ENCODE measurements at regions not wholly inside any gene's neighbourhood (a gene's known extent, or its start where the extent isn't known, plus 50 kb on each side); places are given as distances from the start of the nearest gene placed in this dataset.

GRCh38 chr3:163813935-163814334 is 1264.4 kb downstream of the SI start (continued):
- no peak for TF ChIP-seq PRDM4 (tag by site-specific recombination; IDR thresholded peaks at IDR 0.05)

- H3K36me3 ChIP-seq (ENCODE audit: control insufficient read depth in 2 of 2, insufficient read depth in 1 of 2, low read length in 2 of 2), result no peaks in the 10 kb centered on the region
- no peaks in the 10 kb centered on the region for H3K9me3 ChIP-seq (ENCODE audit: control insufficient read depth, insufficient read depth, low read depth, low read length)
- H3K27ac ChIP-seq (ENCODE audit: extremely low read depth, low read depth, low read length), result no peak overlapping the region
- POLR2A ChIA-PET, result no interaction called here
- TF ChIP-seq INSM2 (tag by site-specific recombination; IDR thresholded peaks at IDR 0.05), result no peak
- TF ChIP-seq ZNF280C (tag by site-specific recombination; IDR thresholded peaks at IDR 0.05), result no peak
- no peak for TF ChIP-seq PRDM2 (tag by site-specific recombination; IDR thresholded peaks at IDR 0.05; ENCODE audit: borderline replicate concordance)
- TF ChIP-seq ZFP41 (tag by site-specific recombination; IDR thresholded peaks at IDR 0.05; ENCODE audit: borderline replicate concordance), result no peak
- no peak for TF ChIP-seq ZNF335 (tag by site-specific recombination; conservative IDR thresholded peaks at IDR 0.05)
- no peak for TF ChIP-seq ZNF664 (tag by site-specific recombination; IDR thresholded peaks at IDR 0.05)
- TF ChIP-seq ZBTB7A (tag by site-specific recombination; IDR thresholded peaks at IDR 0.05; ENCODE audit: low read depth), result no peak
- TF ChIP-seq ZNF768 (tag by site-specific recombination; IDR thresholded peaks at IDR 0.05), result no peak
- TF ChIP-seq ZNF621 (tag by site-specific recombination; IDR thresholded peaks at IDR 0.05), result no peak
- TF ChIP-seq GLIS2 (tag by site-specific recombination; IDR thresholded peaks at IDR 0.05), result no peak
- TF ChIP-seq ZNF24 (tag by site-specific recombination; IDR thresholded peaks at IDR 0.05), result no peak
- TF ChIP-seq ZNF112 (tag by site-specific recombination; IDR thresholded peaks at IDR 0.05), result no peak
- no peak for TF ChIP-seq ZBTB20 (tag by site-specific recombination; IDR thresholded peaks at IDR 0.05)
- TF ChIP-seq IKZF3 (tag by site-specific recombination; IDR thresholded peaks at IDR 0.05), result no peak
- no peak for TF ChIP-seq ZNF133 (tag by site-specific recombination; IDR thresholded peaks at IDR 0.05)
- TF ChIP-seq ZNF366 (tag by site-specific recombination; conservative IDR thresholded peaks at IDR 0.05), result no peak
- TF ChIP-seq ZNF140 (tag by site-specific recombination; IDR thresholded peaks at IDR 0.05), result no peak
- TF ChIP-seq ZNF302 (tag by site-specific recombination; IDR thresholded peaks at IDR 0.05; ENCODE audit: low read depth), result no peak
- CTCF ChIA-PET, result no interaction called here
- H3K4me3 ChIP-seq (ENCODE audit: low read depth, low read length), result no peak overlapping the region
- H3K4me1 ChIP-seq (ENCODE audit: control insufficient read depth, insufficient read depth, low read length), result no peaks in the 10 kb centered on the region
These were observed 1266.3 kb downstream of the SI start for GRCh38 chr3:163812006-163812405.

Data from HEK293 (cell line).